ENCODE measurements at regions not wholly inside any gene's neighbourhood (a gene's known extent, or its start where the extent isn't known, plus 50 kb on each side); places are given as distances from the start of the nearest gene placed in this dataset.

- Histone ChIP-seq H3K9me3 (ENCODE audit: control insufficient read depth in 4 of 4, low read length in 3 of 4) (no peaks in the 10 kb centered on the region), H3K27me3 (ENCODE audit: control insufficient read depth in 4 of 4, insufficient read depth in 4 of 4, low read length in 3 of 4) (no peaks in the 10 kb centered on the region), H3K9ac (ENCODE audit: low read depth in 1 of 2, low read length in 2 of 2) (no peak overlapping the region), H3K36me3 (ENCODE audit: control insufficient read depth in 4 of 4, insufficient read depth in 3 of 4, low read depth in 1 of 4, low read length in 3 of 4) (no peaks in the 10 kb centered on the region), H3K4me3 (ENCODE audit: low read depth in 1 of 3, low read length in 3 of 3) (no peak overlapping the region), H3K4me1 (ENCODE audit: control insufficient read depth in 4 of 4, insufficient read depth in 4 of 4, low read length in 3 of 4) (no peaks in the 10 kb centered on the region), H3K27ac (ENCODE audit: low read depth in 1 of 2, low read length in 2 of 2) (no peak overlapping the region)
- TF ChIP-seq ZBTB33 (IDR thresholded peaks at IDR 0.05) (no peak), MAX (IDR thresholded peaks at IDR 0.05) (no peak), FOXA1 (IDR thresholded peaks at IDR 0.05) (no peak), HNF4G (IDR thresholded peaks at IDR 0.05) (no peak), YY1 (IDR thresholded peaks at IDR 0.05) (no peak), TAF1 (conservative IDR thresholded peaks at IDR 0.05) (no peak), SP1 (IDR thresholded peaks at IDR 0.05) (no peak), FOXA2 (IDR thresholded peaks at IDR 0.05) (no peak), CTCF (IDR thresholded peaks at IDR 0.05; ENCODE audit: low read depth, low read length, missing input control) (no peak), RXRA (IDR thresholded peaks at IDR 0.05) (no peak), NR2F2 (IDR thresholded peaks at IDR 0.05) (no peak), HNF4A (conservative IDR thresholded peaks at IDR 0.05) (no peak), REST (IDR thresholded peaks at IDR 0.05) (no peak), EGR1 (IDR thresholded peaks at IDR 0.05; ENCODE audit: low read depth in 2 of 2) (no peak)
- DNase-seq (ENCODE audit: low spot score): no peak
- WGBS: 89% methylated on average over 13 of the region's 13 CpGs
Measured at GRCh38 chr14:104352493-104353220, 214.3 kb downstream of the KIF26A start.

- Histone ChIP-seq H3K27ac (ENCODE audit: low read depth in 1 of 2, low read length in 2 of 2) (no peak overlapping the region), H3K9ac (ENCODE audit: low read depth in 1 of 2, low read length in 2 of 2) (no peak overlapping the region), H3K4me3 (ENCODE audit: low read depth in 1 of 3, low read length in 3 of 3) (no peak overlapping the region), H3K36me3 (ENCODE audit: control insufficient read depth in 4 of 4, insufficient read depth in 3 of 4, low read depth in 1 of 4, low read length in 3 of 4) (no peaks in the 10 kb centered on the region), H3K4me1 (ENCODE audit: control insufficient read depth in 4 of 4, insufficient read depth in 4 of 4, low read length in 3 of 4) (no peaks in the 10 kb centered on the region), H3K9me3 (ENCODE audit: control insufficient read depth in 4 of 4, low read length in 3 of 4) (no peaks in the 10 kb centered on the region), H3K27me3 (ENCODE audit: control insufficient read depth in 4 of 4, insufficient read depth in 4 of 4, low read length in 3 of 4) (no peaks in the 10 kb centered on the region)
- 83% methylated on average over 14 of the region's 14 CpGs for WGBS
- DNase-seq (ENCODE audit: low spot score): no peak
- no peak for TF ChIP-seq CTCF (IDR thresholded peaks at IDR 0.05; ENCODE audit: low read depth, low read length, missing input control)
- TF ChIP-seq YY1 (IDR thresholded peaks at IDR 0.05): no peak
- no peak for TF ChIP-seq HNF4G (IDR thresholded peaks at IDR 0.05)
- no peak for TF ChIP-seq SP1 (IDR thresholded peaks at IDR 0.05)
- no peak for TF ChIP-seq ZBTB33 (IDR thresholded peaks at IDR 0.05)
- no peak for TF ChIP-seq FOXA1 (IDR thresholded peaks at IDR 0.05)
- no peak for TF ChIP-seq FOXA2 (IDR thresholded peaks at IDR 0.05)
- TF ChIP-seq MAX (IDR thresholded peaks at IDR 0.05): no peak
- no peak for TF ChIP-seq RXRA (IDR thresholded peaks at IDR 0.05)
- no peak for TF ChIP-seq HNF4A (conservative IDR thresholded peaks at IDR 0.05)
- no peak for TF ChIP-seq GABPA (IDR thresholded peaks at IDR 0.05 in 1 of 2, conservative IDR thresholded peaks at IDR 0.05 in 1 of 2)
- no peak for TF ChIP-seq NR2F2 (IDR thresholded peaks at IDR 0.05)
Measured at GRCh38 chr14:104353221-104353920, 215.0 kb downstream of the KIF26A start.
